Stomach smooth muscle (tissue), 2 donors: ENCODE measurements at regions not wholly inside any gene's neighbourhood (a gene's known extent, or its start where the extent isn't known, plus 50 kb on each side); places are given as distances from the start of the nearest gene placed in this dataset.

Source experiments
- H3K27ac ChIP-seq: one replicate; pipeline ENCODE4 v1.7.0; 2013; ENCODE audit warnings: mild to moderate bottlenecking, low read length, inconsistent platforms
- H3K27me3 ChIP-seq, 2 donors: one replicate each; pipeline ENCODE4 v1.7.0; 2013; ENCODE audit warnings: low read length in 2 of 2; ENCODE audit not compliant: insufficient read depth in 2 of 2, control insufficient read depth in 1 of 2
- H3K36me3 ChIP-seq, 2 donors: one replicate each; pipeline ENCODE4 v1.7.0; 2013; ENCODE audit warnings: low read length in 2 of 2; ENCODE audit not compliant: control insufficient read depth in 2 of 2, insufficient read depth in 2 of 2
- H3K4me1 ChIP-seq: one replicate; pipeline ENCODE4 v1.7.0; 2013; ENCODE audit warnings: low read length; ENCODE audit not compliant: control insufficient read depth, insufficient read depth
- H3K4me3 ChIP-seq, 2 donors: one replicate each; pipeline ENCODE4 v1.7.0; 2013; ENCODE audit warnings: low read length in 2 of 2
- H3K9ac ChIP-seq, 2 donors: one replicate each; pipeline ENCODE4 v1.7.0; 2013; ENCODE audit warnings: low read length in 2 of 2, mild to moderate bottlenecking in 1 of 2
- H3K9me3 ChIP-seq, 2 donors: one replicate each; pipeline ENCODE4 v1.7.0; 2013; ENCODE audit warnings: low read length in 2 of 2; ENCODE audit not compliant: control insufficient read depth in 2 of 2
- donor health status: healthy.
- donor health status: Pancreatic carcinoma.

DNA sequence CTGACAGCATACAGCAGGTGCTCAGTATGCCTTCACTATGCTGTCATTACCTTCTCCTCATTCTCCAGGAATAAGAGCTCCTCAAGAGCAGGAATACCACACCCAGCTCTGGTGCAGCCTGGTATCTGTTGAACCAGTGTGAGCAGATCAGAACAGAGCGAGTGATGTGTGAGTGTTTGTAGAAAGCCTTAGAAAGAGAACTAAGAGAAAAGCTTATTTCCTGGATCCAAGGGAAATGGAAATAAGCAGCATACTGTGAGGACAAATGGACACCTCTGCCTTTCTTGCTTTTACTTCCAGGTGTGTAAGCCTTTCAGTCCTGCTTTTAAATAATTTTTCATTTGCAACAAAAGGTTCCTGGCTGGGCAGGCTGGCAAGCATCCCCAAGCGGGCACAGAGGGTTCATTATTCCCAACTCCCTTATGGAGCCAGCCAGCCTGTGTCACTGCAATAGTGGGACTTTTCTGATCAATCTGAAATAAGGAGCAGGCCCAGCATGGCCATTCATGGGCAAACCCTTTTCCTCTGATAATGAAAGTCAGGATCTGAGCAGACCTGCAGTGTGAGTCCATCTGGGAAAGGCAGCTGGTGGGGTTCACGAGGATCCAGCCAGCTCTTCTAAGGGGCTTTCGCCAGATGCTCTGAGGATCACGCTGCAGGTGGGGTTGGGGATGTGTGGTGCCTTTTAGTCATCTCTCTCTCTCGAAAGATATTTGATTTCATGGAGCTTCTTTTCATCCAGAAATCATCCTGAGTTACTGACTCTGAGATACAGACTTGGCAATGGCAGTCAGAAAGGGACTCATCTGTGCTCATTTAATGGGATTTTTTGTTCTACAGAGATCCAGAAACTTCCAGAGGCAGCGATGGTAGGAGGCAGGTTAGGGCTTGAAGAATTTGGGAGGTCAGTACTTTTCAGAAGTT, 594.9 kb upstream of the CFAP20DC start:
- H3K27ac ChIP-seq = no peak overlapping the region
- no peak overlapping the region for H3K4me3 ChIP-seq
- H3K36me3 ChIP-seq = no peaks in the 10 kb centered on the region
- no peaks in the 10 kb centered on the region for H3K4me1 ChIP-seq
- no peak overlapping the region for H3K9ac ChIP-seq
- peaks cover 4 to 13% of the 10 kb centered on the region in 2 donors for H3K9me3 ChIP-seq
- H3K27me3 ChIP-seq = no peaks in the 10 kb centered on the region

- H3K36me3 ChIP-seq = no peaks in the 10 kb centered on the region
- no peak overlapping the region for H3K9ac ChIP-seq
- no peaks in the 10 kb centered on the region for H3K4me1 ChIP-seq
- no peaks in the 10 kb centered on the region for H3K27me3 ChIP-seq
- H3K9me3 ChIP-seq = no peaks in the 10 kb centered on the region
- H3K27ac ChIP-seq = no peak overlapping the region
- no peak overlapping the region for H3K4me3 ChIP-seq
Measured at GRCh38 chr3:59641169-59641899, 591.5 kb upstream of the CFAP20DC start.

DNA sequence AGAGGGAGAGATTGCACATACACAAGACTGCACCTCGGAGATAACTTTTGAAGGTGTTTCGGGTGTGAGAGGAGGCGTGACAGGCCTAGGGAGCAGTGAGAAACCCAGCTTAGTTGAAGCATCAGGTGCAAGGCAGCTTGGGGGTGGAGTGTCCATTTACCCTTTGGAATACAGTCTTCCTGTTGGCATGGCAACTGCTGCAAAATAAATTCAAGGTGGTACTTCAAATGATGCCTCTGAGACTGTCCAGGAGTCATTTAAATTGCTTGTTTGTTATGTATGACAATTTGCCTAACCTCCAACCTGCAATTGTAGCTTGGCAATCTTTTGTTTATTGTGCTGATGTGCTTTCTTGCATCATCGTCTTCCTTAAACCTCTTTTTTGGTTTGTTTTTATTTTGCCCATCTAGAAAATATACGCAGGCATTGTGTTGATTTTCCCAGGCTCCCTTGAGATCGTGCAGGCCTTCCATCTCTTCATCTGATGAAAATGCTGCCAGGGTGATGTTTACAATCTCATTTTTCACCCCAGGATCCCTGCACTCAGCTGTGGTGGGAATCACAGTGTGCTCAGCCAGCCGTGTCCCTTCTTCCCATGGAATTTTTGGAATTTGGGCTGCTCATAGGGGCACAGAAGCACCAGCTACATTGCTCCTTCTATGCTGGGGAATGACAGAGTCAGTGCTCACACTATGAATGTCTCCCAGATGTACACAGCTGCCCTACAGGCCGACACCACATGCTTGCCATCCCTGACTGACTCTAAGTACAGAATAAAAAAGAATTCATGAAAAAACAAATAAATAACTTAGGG, 583.1 kb upstream of the CFAP20DC start:
- H3K36me3 ChIP-seq = no peaks in the 10 kb centered on the region
- H3K27ac ChIP-seq = no peak overlapping the region

GRCh38 chr3:59631482-59631881, 581.7 kb upstream of the CFAP20DC start:
- Histone ChIP-seq H3K9me3 (no peaks in the 10 kb centered on the region), H3K4me1 (no peaks in the 10 kb centered on the region), H3K36me3 (no peaks in the 10 kb centered on the region), H3K27ac (no peak overlapping the region), H3K4me3 (no peak overlapping the region), H3K27me3 (no peaks in the 10 kb centered on the region), H3K9ac (no peak overlapping the region)

More for the DNA sequence above, 583.1 kb upstream of the CFAP20DC start:
- H3K27me3 ChIP-seq = no peaks in the 10 kb centered on the region
- H3K4me3 ChIP-seq = no peak overlapping the region
- no peak overlapping the region for H3K9ac ChIP-seq
- no peaks in the 10 kb centered on the region for H3K9me3 ChIP-seq
- H3K4me1 ChIP-seq = no peaks in the 10 kb centered on the region

DNA sequence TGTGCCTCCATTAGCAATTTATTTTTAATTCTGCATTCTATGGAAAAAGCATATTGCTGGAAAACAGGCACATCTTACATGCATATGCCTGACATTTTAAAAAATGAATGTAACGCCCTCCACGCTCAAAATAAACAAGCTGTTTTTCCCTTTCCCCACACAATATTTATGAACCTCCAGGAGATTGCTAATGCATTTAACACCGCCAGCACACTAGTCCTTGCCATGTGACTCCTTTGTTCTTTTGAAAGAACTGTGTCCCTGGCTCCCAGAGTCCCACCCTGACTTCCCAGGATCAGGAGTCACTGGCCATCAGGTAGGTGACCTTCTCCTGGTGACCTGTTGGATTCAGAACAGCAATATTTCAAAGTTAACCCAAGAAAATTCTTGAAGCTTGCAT, 571.2 kb upstream of the CFAP20DC start:
- Histone ChIP-seq H3K27ac (no peak overlapping the region), H3K4me1 (no peaks in the 10 kb centered on the region), H3K36me3 (no peaks in the 10 kb centered on the region), H3K27me3 (no peaks in the 10 kb centered on the region), H3K9me3 (no peaks in the 10 kb centered on the region), H3K9ac (no peak overlapping the region), H3K4me3 (no peak overlapping the region)

DNA sequence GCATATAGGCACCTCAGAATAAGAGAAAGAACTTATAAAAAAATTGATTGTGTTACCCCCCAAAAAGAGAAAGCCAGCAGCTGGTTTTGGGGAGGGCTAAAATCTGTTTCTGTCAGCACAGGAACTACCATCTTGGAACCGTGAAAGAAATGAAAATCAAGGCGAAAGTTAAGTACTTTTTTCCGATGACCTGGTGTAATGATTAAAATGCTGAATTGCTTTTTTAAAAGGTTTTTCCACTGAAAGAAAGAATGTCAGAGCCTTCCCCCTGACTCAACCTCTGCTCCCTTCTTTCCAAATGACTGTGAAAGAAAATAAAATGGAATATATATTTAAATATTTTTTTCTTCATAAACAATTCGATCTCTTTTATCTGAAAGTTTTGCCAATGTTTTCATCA, 570.5 kb upstream of the CFAP20DC start:
- no peaks in the 10 kb centered on the region for H3K36me3 ChIP-seq
- no peaks in the 10 kb centered on the region for H3K4me1 ChIP-seq
- H3K9me3 ChIP-seq = no peaks in the 10 kb centered on the region
- no peak overlapping the region for H3K4me3 ChIP-seq
- H3K27ac ChIP-seq = no peak overlapping the region
- H3K27me3 ChIP-seq = no peaks in the 10 kb centered on the region
- no peak overlapping the region for H3K9ac ChIP-seq

GRCh38 chr3:59612444-59612715, 562.6 kb upstream of the CFAP20DC start:
- H3K27ac ChIP-seq = no peak overlapping the region
- no peaks in the 10 kb centered on the region for H3K27me3 ChIP-seq
- no peak overlapping the region for H3K9ac ChIP-seq
- no peaks in the 10 kb centered on the region for H3K9me3 ChIP-seq
- no peaks in the 10 kb centered on the region for H3K4me1 ChIP-seq
- no peak overlapping the region for H3K4me3 ChIP-seq
- H3K36me3 ChIP-seq = no peaks in the 10 kb centered on the region

DNA sequence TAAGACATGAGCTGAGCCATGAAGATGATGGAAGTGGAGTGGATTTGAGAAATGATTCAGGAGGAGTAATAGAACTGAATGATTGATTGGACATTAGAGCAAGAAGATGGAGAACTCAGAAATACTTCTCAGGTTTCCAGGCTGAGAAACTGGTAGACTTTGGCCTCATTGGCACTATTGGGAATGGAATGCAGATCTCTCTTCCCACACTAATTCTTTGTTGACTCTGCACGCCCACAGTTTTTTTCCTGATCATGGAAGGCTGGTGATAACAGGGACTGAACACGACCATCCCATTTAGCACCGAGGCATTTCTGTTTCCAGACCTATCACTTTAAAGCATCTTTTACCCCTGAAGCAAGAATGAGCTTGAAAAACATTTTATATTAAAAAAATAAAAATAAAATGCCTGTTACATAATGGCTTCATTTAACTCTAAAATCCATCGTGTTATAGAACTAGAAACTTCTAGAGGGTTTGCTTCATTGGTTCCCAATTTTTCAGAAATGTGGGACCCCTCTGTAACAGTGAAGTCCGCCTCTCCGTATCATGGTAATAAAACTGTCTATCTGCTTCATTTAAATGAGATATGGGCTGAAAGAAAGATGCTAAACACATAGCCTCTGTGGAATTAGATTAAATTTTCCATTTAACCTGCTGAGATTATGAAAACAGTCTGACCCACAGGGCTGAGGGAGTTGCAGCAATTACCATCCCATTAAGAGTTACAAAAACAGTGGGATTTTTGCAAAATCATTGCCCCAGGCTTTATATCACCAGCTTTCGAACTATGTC, 562.0 kb upstream of the CFAP20DC start:
- Histone ChIP-seq H3K4me1 (no peaks in the 10 kb centered on the region), H3K9me3 (no peaks in the 10 kb centered on the region), H3K27me3 (no peaks in the 10 kb centered on the region), H3K9ac (no peak overlapping the region), H3K36me3 (no peaks in the 10 kb centered on the region), H3K27ac (no peak overlapping the region), H3K4me3 (no peak overlapping the region)

GRCh38 chr3:59609657-59610348, 560.0 kb upstream of the CFAP20DC start:
- H3K9ac ChIP-seq = no peak overlapping the region
- no peaks in the 10 kb centered on the region for H3K27me3 ChIP-seq
- no peak overlapping the region for H3K4me3 ChIP-seq
- no peaks in the 10 kb centered on the region for H3K9me3 ChIP-seq
- H3K27ac ChIP-seq = no peak overlapping the region
- no peaks in the 10 kb centered on the region for H3K36me3 ChIP-seq
- no peaks in the 10 kb centered on the region for H3K4me1 ChIP-seq

- H3K9me3 ChIP-seq = no peaks in the 10 kb centered on the region
- no peaks in the 10 kb centered on the region for H3K27me3 ChIP-seq
- H3K36me3 ChIP-seq = no peaks in the 10 kb centered on the region
- no peak overlapping the region for H3K27ac ChIP-seq
- no peaks in the 10 kb centered on the region for H3K4me1 ChIP-seq
- no peak overlapping the region for H3K4me3 ChIP-seq
- no peak overlapping the region for H3K9ac ChIP-seq
Measured at GRCh38 chr3:59608356-59608755, 558.5 kb upstream of the CFAP20DC start.
